Endothelial cell (in vitro differentiated cells): ENCODE measurements at regions not wholly inside any gene's neighbourhood (a gene's known extent, or its start where the extent isn't known, plus 50 kb on each side); places are given as distances from the start of the nearest gene placed in this dataset.

Experiments used
- DNase-seq: peaks from one replicate; pipeline ENCODE4 v3.0.0; 2021; ENCODE audit warnings: low spot score
- H3K27ac Mint-ChIP-seq: one replicate; pipeline ENCODE4 v1.8.0; 2021; ENCODE audit warnings: mixed read lengths, inconsistent platforms; ENCODE audit not compliant: unreplicated experiment
- H3K27me3 Mint-ChIP-seq: one replicate; pipeline ENCODE4 v1.8.0; 2021; ENCODE audit warnings: mild to moderate bottlenecking, moderate library complexity, mixed read lengths, inconsistent platforms; ENCODE audit not compliant: unreplicated experiment
- H3K36me3 Mint-ChIP-seq: one replicate; pipeline ENCODE4 v1.8.0; 2021; ENCODE audit warnings: mild to moderate bottlenecking, low read depth, mixed read lengths, inconsistent platforms; ENCODE audit not compliant: unreplicated experiment
- H3K4me1 Mint-ChIP-seq: one replicate; pipeline ENCODE4 v1.8.0; 2021; ENCODE audit warnings: mild to moderate bottlenecking, mixed read lengths, inconsistent platforms; ENCODE audit not compliant: unreplicated experiment
- H3K4me3 Mint-ChIP-seq: one replicate; pipeline ENCODE4 v1.8.0; 2021; ENCODE audit warnings: mild to moderate bottlenecking, mixed read lengths, inconsistent platforms; ENCODE audit not compliant: unreplicated experiment
- H3K9me3 Mint-ChIP-seq: one replicate; pipeline ENCODE4 v1.8.0; 2021; ENCODE audit warnings: mixed read lengths, inconsistent platforms; ENCODE audit not compliant: unreplicated experiment
- CTCF ChIP-seq: fragments of 200-600 bp; sonication (generic); IDR thresholded peaks from one replicate; pipeline ENCODE4 v1.5.0; 2021; ENCODE audit warnings: antibody characterized with exemption; ENCODE audit not compliant: unreplicated experiment

GRCh38 chr4:27931584-27931983 lies 1070.9 kb downstream of the STIM2 start:
- Mint-ChIP-seq H3K36me3 (no peaks in the 10 kb centered on the region), H3K9me3 (no peaks in the 10 kb centered on the region), H3K27me3 (no peaks in the 10 kb centered on the region), H3K4me3 (no peak overlapping the region), H3K4me1 (no peaks in the 10 kb centered on the region), H3K27ac (no peak overlapping the region)
- no peak for DNase-seq
- no peak for TF ChIP-seq CTCF

GRCh38 chr4:27934871-27935270 lies 1074.2 kb downstream of the STIM2 start:
- no peak for TF ChIP-seq CTCF
- H3K36me3 Mint-ChIP-seq = no peaks in the 10 kb centered on the region

GRCh38 chr4:27946799-27947198 lies 1086.2 kb downstream of the STIM2 start:
- no peak overlapping the region for H3K27ac Mint-ChIP-seq
- H3K36me3 Mint-ChIP-seq = no peaks in the 10 kb centered on the region
- no peak for TF ChIP-seq CTCF
- no peak overlapping the region for H3K4me3 Mint-ChIP-seq
- H3K9me3 Mint-ChIP-seq = no peaks in the 10 kb centered on the region
- no peaks in the 10 kb centered on the region for H3K4me1 Mint-ChIP-seq
- no peak for DNase-seq
- no peaks in the 10 kb centered on the region for H3K27me3 Mint-ChIP-seq

More at GRCh38 chr4:27934871-27935270, 1074.2 kb downstream of the STIM2 start:
- Mint-ChIP-seq H3K4me3 (no peak overlapping the region), H3K4me1 (no peaks in the 10 kb centered on the region), H3K9me3 (no peaks in the 10 kb centered on the region), H3K27me3 (no peaks in the 10 kb centered on the region), H3K27ac (no peak overlapping the region)
- DNase-seq = no peak

GRCh38 chr4:27947302-27947701 lies 1086.7 kb downstream of the STIM2 start:
- Mint-ChIP-seq H3K4me3 (no peak overlapping the region), H3K27ac (no peak overlapping the region), H3K4me1 (no peaks in the 10 kb centered on the region), H3K9me3 (no peaks in the 10 kb centered on the region), H3K27me3 (no peaks in the 10 kb centered on the region), H3K36me3 (no peaks in the 10 kb centered on the region)
- DNase-seq = no peak
- TF ChIP-seq CTCF = no peak

GRCh38 chr4:27964095-27964494 lies 1103.5 kb downstream of the STIM2 start:
- no peaks in the 10 kb centered on the region for H3K4me1 Mint-ChIP-seq
- no peaks in the 10 kb centered on the region for H3K9me3 Mint-ChIP-seq
- H3K27ac Mint-ChIP-seq = no peak overlapping the region
- H3K27me3 Mint-ChIP-seq = peaks cover 5% of the 10 kb centered on the region
- DNase-seq = no peak
- no peaks in the 10 kb centered on the region for H3K36me3 Mint-ChIP-seq
- H3K4me3 Mint-ChIP-seq = no peak overlapping the region
- TF ChIP-seq CTCF = no peak
